Kidney (tissue), 13 donors: ENCODE measurements at regions not wholly inside any gene's neighbourhood (a gene's known extent, or its start where the extent isn't known, plus 50 kb on each side); places are given as distances from the start of the nearest gene placed in this dataset.

Experiments used
- DNase-seq, 5 donors: peaks; one replicate each; pipeline ENCODE4 v3.0.0-alpha.2; 2013 to 2020
- FAIRE-seq: peaks from 2 replicates; lab custom pipeline; 2012; peaks lifted over from hg19 to GRCh38; lab: Jason Lieb, UNC
- H3K27ac ChIP-seq, 2 donors: one replicate each; pipeline ENCODE4 v1.7.0; 2013; ENCODE audit warnings: low read depth in 2 of 2, low read length in 2 of 2, inconsistent platforms in 1 of 2
- H3K27me3 ChIP-seq: one replicate; pipeline ENCODE4 v1.7.1; 2013; ENCODE audit warnings: low read length, inconsistent platforms; ENCODE audit not compliant: control insufficient read depth, insufficient read depth
- H3K36me3 ChIP-seq, 3 donors: one replicate each; pipeline versions ENCODE4 v1.7.0 to v1.7.1; 2013; ENCODE audit warnings: low read length in 3 of 3, control low read depth in 1 of 3, inconsistent platforms in 1 of 3; ENCODE audit not compliant: insufficient read depth in 3 of 3, control insufficient read depth in 2 of 3
- H3K4me1 ChIP-seq, 3 donors: one replicate each; pipeline versions ENCODE4 v1.7.0 to v1.7.1; 2013; ENCODE audit warnings: low read length in 3 of 3, inconsistent platforms in 1 of 3, low read depth in 1 of 3; ENCODE audit not compliant: control insufficient read depth in 2 of 3, insufficient read depth in 2 of 3
- H3K4me3 ChIP-seq, 3 donors: one replicate each; pipeline versions ENCODE4 v1.7.0 to v1.8.1; 2013; ENCODE audit warnings: low read length in 3 of 3, control low read depth in 1 of 3, inconsistent platforms in 1 of 3
- H3K9ac ChIP-seq, 3 donors: one replicate each; pipeline versions ENCODE4 v1.7.0 to v1.7.1; 2013; ENCODE audit warnings: low read length in 3 of 3, control low read depth in 1 of 3, inconsistent platforms in 1 of 3
- H3K9me3 ChIP-seq, 3 donors: one replicate each; pipeline versions ENCODE4 v1.7.0 to v1.7.1; 2013; ENCODE audit warnings: low read length in 3 of 3, control low read depth in 1 of 3, inconsistent platforms in 1 of 3; ENCODE audit not compliant: control insufficient read depth in 2 of 3, insufficient read depth in 1 of 3
- intact Hi-C: fragments of 100-400 bp; cut with DNase I; formaldehyde crosslinking; loops from one replicate; pipeline ENCODE4 v1.11.1; 2022
- TF ChIP-seq, protein P1 (sequence below): IDR thresholded peaks from 3 replicates; pipeline ENCODE4 v1.5.1; 2012; ENCODE audit warnings: mild to moderate bottlenecking, moderate library complexity, borderline replicate concordance; ENCODE audit not compliant: insufficient read depth; ENCODE audit errors: extremely low read depth
- donor health status: control.
- donor health status: control.
- donor health status: control.
- donor health status: control.
- donor health status: control.
- donor health status: DM: yes; HTN: yes; CAD: no.
- donor health status: Normal renal cell carcinoma (clear cell type).

DNA sequence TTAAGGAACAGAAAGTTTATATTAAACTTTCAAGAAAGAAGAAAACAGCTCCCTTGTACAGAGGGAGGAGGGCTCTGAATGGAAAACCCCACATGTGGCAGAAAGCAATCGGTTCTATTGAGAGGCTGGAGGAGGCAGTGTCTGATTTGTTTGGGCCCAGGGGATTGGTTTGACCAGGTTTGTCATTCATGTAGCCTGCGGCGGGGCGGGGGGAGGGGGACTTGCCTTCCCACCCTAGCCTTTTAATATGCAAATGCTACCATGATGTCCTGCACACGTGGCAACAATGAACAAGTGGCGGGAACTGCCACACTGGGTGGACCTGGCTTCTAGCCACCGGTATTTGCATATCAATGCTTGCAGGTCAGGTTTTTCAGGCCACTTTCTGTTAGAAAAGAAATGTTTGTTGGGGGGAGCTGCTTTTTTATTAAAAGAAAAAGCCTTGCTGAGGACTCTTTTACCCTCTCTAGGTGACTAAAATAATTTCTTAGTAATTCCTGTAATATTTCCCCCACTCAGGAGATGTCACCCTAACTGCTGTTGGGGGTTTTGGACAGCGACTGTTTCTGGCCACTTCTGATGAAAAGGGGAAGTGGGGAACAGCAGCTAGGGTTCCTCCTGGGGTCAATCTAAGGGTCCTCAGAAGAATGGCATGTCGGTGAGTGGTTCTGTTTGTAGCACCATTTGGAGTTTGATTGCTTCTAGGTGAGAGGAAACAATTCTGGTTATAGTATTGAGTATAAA is 691.2 kb downstream of the TBL1XR1 start:
- Histone ChIP-seq H3K4me3 (no peak overlapping the region), H3K4me1 (no peaks in the 10 kb centered on the region), H3K36me3 (no peaks in the 10 kb centered on the region), H3K9ac (no peak overlapping the region), H3K9me3 (no peaks in the 10 kb centered on the region), H3K27ac (no peak overlapping the region), H3K27me3 (no peaks in the 10 kb centered on the region)
- DNase-seq (peak in 1 of 5 donors; percentile 3), FAIRE-seq (no peak)
- intact Hi-C loops, result no loop called here
- TF ChIP-seq, protein P1, sequence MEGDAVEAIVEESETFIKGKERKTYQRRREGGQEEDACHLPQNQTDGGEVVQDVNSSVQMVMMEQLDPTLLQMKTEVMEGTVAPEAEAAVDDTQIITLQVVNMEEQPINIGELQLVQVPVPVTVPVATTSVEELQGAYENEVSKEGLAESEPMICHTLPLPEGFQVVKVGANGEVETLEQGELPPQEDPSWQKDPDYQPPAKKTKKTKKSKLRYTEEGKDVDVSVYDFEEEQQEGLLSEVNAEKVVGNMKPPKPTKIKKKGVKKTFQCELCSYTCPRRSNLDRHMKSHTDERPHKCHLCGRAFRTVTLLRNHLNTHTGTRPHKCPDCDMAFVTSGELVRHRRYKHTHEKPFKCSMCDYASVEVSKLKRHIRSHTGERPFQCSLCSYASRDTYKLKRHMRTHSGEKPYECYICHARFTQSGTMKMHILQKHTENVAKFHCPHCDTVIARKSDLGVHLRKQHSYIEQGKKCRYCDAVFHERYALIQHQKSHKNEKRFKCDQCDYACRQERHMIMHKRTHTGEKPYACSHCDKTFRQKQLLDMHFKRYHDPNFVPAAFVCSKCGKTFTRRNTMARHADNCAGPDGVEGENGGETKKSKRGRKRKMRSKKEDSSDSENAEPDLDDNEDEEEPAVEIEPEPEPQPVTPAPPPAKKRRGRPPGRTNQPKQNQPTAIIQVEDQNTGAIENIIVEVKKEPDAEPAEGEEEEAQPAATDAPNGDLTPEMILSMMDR, result no peak

DNA sequence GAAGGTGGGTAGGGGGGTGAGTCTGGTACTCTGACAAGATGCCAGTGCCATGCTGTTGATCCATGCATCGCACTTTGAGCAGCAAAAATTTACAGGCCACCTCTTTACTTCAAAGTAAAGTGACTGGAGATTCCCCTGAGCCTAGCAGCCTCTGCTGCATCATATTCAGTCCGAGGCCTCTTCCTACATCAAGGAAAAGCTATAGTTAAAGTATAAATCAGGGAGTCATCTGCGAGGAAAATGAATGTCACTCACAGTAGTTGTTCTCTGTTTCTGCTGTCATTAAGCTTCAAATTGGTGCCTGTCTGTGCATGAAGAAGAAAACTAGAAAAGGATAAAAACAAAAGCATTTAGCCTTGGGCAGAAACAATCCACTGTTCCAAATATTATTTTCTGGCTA is 706.2 kb downstream of the TBL1XR1 start:
- DNase-seq (no peak), FAIRE-seq (no peak)
- H3K27me3 ChIP-seq, result no peaks in the 10 kb centered on the region
- H3K9ac ChIP-seq, result no peak overlapping the region
- H3K4me3 ChIP-seq, result no peak overlapping the region
- H3K9me3 ChIP-seq, result no peaks in the 10 kb centered on the region
- TF ChIP-seq, protein P1, result no peak
- no peak overlapping the region for H3K27ac ChIP-seq
- intact Hi-C loops, result no loop called here
- H3K4me1 ChIP-seq, result no peaks in the 10 kb centered on the region
- H3K36me3 ChIP-seq, result no peaks in the 10 kb centered on the region

DNA sequence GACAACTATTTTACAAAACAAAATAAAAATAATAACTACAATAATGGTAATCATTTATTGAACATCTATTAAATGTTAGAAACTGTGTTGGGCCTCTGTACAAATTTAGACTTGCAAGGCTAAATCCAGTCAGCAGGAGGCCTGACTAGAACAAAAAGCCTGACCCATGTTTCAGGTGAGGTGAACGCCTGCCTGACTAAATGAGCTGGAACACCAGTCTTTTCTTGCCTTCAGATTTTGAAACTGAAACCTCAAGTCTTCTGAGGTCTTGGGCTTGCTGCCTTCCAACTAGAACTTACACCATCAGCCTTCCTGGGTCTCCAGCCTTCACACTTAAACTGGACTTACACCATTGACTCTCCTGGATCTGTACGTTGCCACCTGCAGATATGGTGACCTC is 706.9 kb downstream of the TBL1XR1 start:
- Histone ChIP-seq H3K27ac (no peak overlapping the region), H3K9ac (no peak overlapping the region), H3K36me3 (no peaks in the 10 kb centered on the region), H3K9me3 (no peaks in the 10 kb centered on the region), H3K4me3 (no peak overlapping the region), H3K27me3 (no peaks in the 10 kb centered on the region), H3K4me1 (no peaks in the 10 kb centered on the region)
- DNase-seq (no peak), FAIRE-seq (no peak)
- TF ChIP-seq, protein P1, result no peak
- intact Hi-C loops, result no loop called here

DNA sequence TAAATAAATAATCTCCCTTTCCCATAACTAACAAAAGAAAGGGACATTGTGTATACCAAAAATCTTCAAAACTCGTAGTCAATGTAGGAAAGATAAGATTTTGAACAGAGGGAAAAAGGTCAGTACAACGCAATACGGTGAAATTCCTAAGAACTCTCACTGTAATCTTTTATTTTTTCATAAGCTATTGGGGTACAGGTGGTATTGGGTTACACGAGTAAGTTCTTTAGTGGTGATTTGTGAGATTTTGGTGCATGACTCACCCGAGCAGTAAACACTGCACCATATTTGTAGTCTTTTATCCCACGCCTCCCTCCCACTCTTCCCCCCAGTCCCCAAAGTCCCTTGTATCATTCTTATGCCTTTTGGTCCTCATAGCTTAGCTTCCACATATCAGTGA is 718.0 kb downstream of the TBL1XR1 start:
- intact Hi-C loops, result no loop called here
- no peak for FAIRE-seq
- Histone ChIP-seq H3K27ac (no peak overlapping the region), H3K9ac (no peak overlapping the region), H3K27me3 (no peaks in the 10 kb centered on the region), H3K36me3 (no peaks in the 10 kb centered on the region), H3K4me1 (no peaks in the 10 kb centered on the region), H3K4me3 (no peak overlapping the region), H3K9me3 (no peaks in the 10 kb centered on the region)
- no peak for DNase-seq
- TF ChIP-seq, protein P1, result no peak
